Mesenchymal stem cell (in vitro differentiated cells and primary cell): ENCODE measurements at regions not wholly inside any gene's neighbourhood (a gene's known extent, or its start where the extent isn't known, plus 50 kb on each side); places are given as distances from the start of the nearest gene placed in this dataset.

ENCODE experiments used
- DNase-seq: peaks from one replicate; pipeline ENCODE4 v3.0.0-alpha.2; 2013
- H2AFZ ChIP-seq: one replicate; pipeline ENCODE4 v1.6.1; 2013; ENCODE audit warnings: low read depth, mild to moderate bottlenecking, control low read depth, inconsistent platforms, low read length, moderate library complexity
- H2AK5ac ChIP-seq: 2 replicates; pipeline ENCODE4 v1.6.1; 2013; ENCODE audit warnings: low read length, moderate library complexity, mild to moderate bottlenecking, inconsistent platforms; ENCODE audit not compliant: severe bottlenecking
- H2BK120ac ChIP-seq: one replicate; pipeline ENCODE4 v1.6.1; 2013; ENCODE audit warnings: low read depth, mild to moderate bottlenecking, inconsistent platforms, low read length, moderate library complexity
- H2BK12ac ChIP-seq, 2 experiments: one replicate each; pipeline ENCODE4 v1.6.1; 2013; ENCODE audit warnings: inconsistent platforms in 2 of 2, low read length in 2 of 2, mild to moderate bottlenecking in 2 of 2, moderate library complexity in 2 of 2, control low read depth in 1 of 2
- H2BK15ac ChIP-seq: one replicate; pipeline ENCODE4 v1.6.1; 2013; ENCODE audit warnings: mild to moderate bottlenecking, low read depth, inconsistent platforms; ENCODE audit not compliant: poor library complexity, severe bottlenecking
- H2BK5ac ChIP-seq: 2 replicates; pipeline ENCODE4 v1.6.1; 2013; ENCODE audit warnings: low read depth, mild to moderate bottlenecking, low read length, control low read depth, inconsistent platforms; ENCODE audit not compliant: poor library complexity, severe bottlenecking
- H3K14ac ChIP-seq, 2 experiments: one replicate each; pipeline ENCODE4 v1.6.1; 2013; ENCODE audit warnings: inconsistent platforms in 2 of 2, low read length in 2 of 2, control low read depth in 1 of 2, mild to moderate bottlenecking in 1 of 2, moderate library complexity in 1 of 2
- H3K18ac ChIP-seq, 2 experiments: one replicate each; pipeline ENCODE4 v1.6.1; 2013; ENCODE audit warnings: inconsistent platforms in 2 of 2, low read length in 2 of 2, control low read depth in 1 of 2, low read depth in 1 of 2, mild to moderate bottlenecking in 1 of 2
- H3K23ac ChIP-seq, 2 experiments: one replicate each; pipeline ENCODE4 v1.6.1; 2013; ENCODE audit warnings: inconsistent platforms in 2 of 2, low read length in 2 of 2, mild to moderate bottlenecking in 2 of 2, moderate library complexity in 2 of 2, control low read depth in 1 of 2
- H3K27ac ChIP-seq: 2 replicates; pipeline ENCODE4 v1.5.1; 2013; ENCODE audit warnings: mild to moderate bottlenecking, moderate library complexity, low read length, control low read depth, inconsistent platforms; ENCODE audit not compliant: poor library complexity, severe bottlenecking
- H3K27me3 ChIP-seq, 2 experiments: 2 replicates each; pipeline versions ENCODE4 v1.6.1 to v1.7.0; 2013; ENCODE audit warnings: low read length in 2 of 2, mild to moderate bottlenecking in 2 of 2, moderate library complexity in 2 of 2, control low read depth in 1 of 2, inconsistent platforms in 1 of 2; ENCODE audit not compliant: control insufficient read depth in 1 of 2, insufficient read depth in 1 of 2
- H3K36me3 ChIP-seq, 2 experiments: 2 replicates each; pipeline versions ENCODE4 v1.6.1 to v1.7.0; 2013; ENCODE audit warnings: low read length in 2 of 2, control low read depth in 1 of 2, inconsistent platforms in 1 of 2, low read depth in 1 of 2, mild to moderate bottlenecking in 1 of 2; ENCODE audit not compliant: insufficient read depth in 2 of 2, control insufficient read depth in 1 of 2
- H3K4ac ChIP-seq, 2 experiments: one replicate each; pipeline ENCODE4 v1.6.1; 2013; ENCODE audit warnings: inconsistent platforms in 2 of 2, low read length in 2 of 2, mild to moderate bottlenecking in 2 of 2, moderate library complexity in 2 of 2, control low read depth in 1 of 2, low read depth in 1 of 2
- H3K4me1 ChIP-seq: 2 replicates; pipeline ENCODE4 v1.6.1; 2013; ENCODE audit warnings: low read depth, low read length, control low read depth; ENCODE audit not compliant: control insufficient read depth, insufficient read depth
- H3K4me2 ChIP-seq: 2 replicates; pipeline ENCODE4 v1.6.1; 2013; ENCODE audit warnings: low read length, mild to moderate bottlenecking, inconsistent platforms; ENCODE audit not compliant: poor library complexity, severe bottlenecking
- H3K4me3 ChIP-seq, 2 experiments: 2 replicates each; pipeline versions ENCODE4 v1.5.1 to v1.7.0; 2013; ENCODE audit warnings: low read length in 2 of 2, mild to moderate bottlenecking in 2 of 2, control low read depth in 1 of 2, low read depth in 1 of 2; ENCODE audit not compliant: insufficient read depth in 1 of 2
- H3K79me1 ChIP-seq: replicated peaks from 2 replicates; pipeline ENCODE4 v1.6.1; 2013; ENCODE audit warnings: mild to moderate bottlenecking, control low read depth, low read length, inconsistent platforms; ENCODE audit not compliant: poor library complexity, severe bottlenecking
- H3K9ac ChIP-seq: 2 replicates; pipeline ENCODE4 v1.7.0; 2013; ENCODE audit warnings: mild to moderate bottlenecking, low read length, moderate library complexity
- H3K9me3 ChIP-seq: 2 replicates; pipeline ENCODE4 v1.7.0; 2013; ENCODE audit warnings: mild to moderate bottlenecking, low read length; ENCODE audit not compliant: control insufficient read depth
- H4K8ac ChIP-seq: one replicate; pipeline ENCODE4 v1.6.1; 2013; ENCODE audit warnings: inconsistent platforms, mild to moderate bottlenecking, low read length, moderate library complexity
- H4K91ac ChIP-seq: one replicate; pipeline ENCODE4 v1.6.1; 2013; ENCODE audit warnings: mild to moderate bottlenecking, low read length, inconsistent platforms
- WGBS: methylation state at CpG from one replicate; pipeline ENCODE4 v1.1.7; 2013; ENCODE audit warnings: mixed read lengths; 5-methylcytosine and 5-hydroxymethylcytosine counted together

DNA sequence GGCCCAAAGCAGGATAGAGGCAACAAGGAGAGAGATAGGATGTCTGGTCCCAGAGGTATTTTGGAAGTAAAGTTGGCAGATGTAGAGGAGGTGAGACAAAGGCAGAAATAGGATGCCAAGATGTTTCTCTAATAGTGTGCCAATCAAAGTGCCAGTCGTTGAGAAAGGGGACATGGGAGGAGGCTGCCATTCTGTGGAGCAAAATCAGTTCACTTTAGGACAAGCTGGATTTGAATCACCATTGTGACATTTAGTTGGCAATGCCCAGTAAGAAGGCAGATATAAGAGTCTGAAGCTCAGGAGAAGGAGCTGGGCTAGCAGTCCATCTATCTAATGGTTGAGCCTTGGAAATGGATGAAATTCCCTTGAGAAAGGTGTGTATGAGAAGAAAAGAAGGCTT is 53.8 kb downstream of the ADRB2 start:
- Histone ChIP-seq H2AFZ (no peak overlapping the region), H3K4ac (no peak overlapping the region), H3K14ac (no peak overlapping the region), H4K91ac (no peak overlapping the region), H2BK12ac (no peak overlapping the region), H3K9me3 (no peaks in the 10 kb centered on the region), H3K79me1 (no peaks in the 10 kb centered on the region), H4K8ac (no peak overlapping the region), H3K4me3 (no peak overlapping the region), H2BK5ac (no peak overlapping the region), H3K36me3 (no peaks in the 10 kb centered on the region), H2BK120ac (no peak overlapping the region), H3K9ac (no peak overlapping the region), H3K18ac (no peak overlapping the region), H2AK5ac (no peak overlapping the region), H3K27me3 (peaks cover 0 to 4% of the 10 kb centered on the region in 2 experiments), H3K27ac (no peak overlapping the region), H3K23ac (no peak overlapping the region), H3K4me1 (no peaks in the 10 kb centered on the region), H3K4me2 (no peak overlapping the region), H2BK15ac (no peak overlapping the region)
- no peak for DNase-seq
- WGBS = 88% methylated on average over 1 of the region's 1 CpG

DNA sequence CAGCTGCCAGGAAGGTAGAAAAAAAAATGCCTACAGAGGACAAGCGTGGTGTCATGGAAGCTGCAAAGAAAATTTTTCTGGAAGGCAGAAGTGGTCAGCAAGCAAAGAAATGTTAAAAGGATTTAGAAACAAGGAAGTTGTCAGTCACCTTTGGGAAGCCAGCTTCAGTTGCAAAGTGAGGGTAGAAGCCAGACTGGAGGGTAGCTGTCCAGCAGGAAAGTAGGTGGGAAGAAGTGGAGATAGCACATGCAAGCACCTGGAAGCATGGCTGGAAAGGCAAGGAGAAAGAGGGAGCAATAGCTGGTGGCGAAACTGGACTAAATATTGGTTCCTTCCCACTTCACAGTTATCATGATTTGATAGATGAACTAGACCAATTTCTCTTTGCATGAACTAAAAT is 54.3 kb downstream of the ADRB2 start:
- no peak overlapping the region for H2AK5ac ChIP-seq
- no peak overlapping the region for H2BK5ac ChIP-seq
- H4K91ac ChIP-seq = no peak overlapping the region
- H3K4ac ChIP-seq = no peak overlapping the region
- H3K9me3 ChIP-seq = no peaks in the 10 kb centered on the region
- no peak overlapping the region for H2BK15ac ChIP-seq
- H2BK120ac ChIP-seq = no peak overlapping the region
- no peak overlapping the region for H2BK12ac ChIP-seq
- H3K4me2 ChIP-seq = no peak overlapping the region
- H2AFZ ChIP-seq = no peak overlapping the region
- no peak for DNase-seq
- no peaks in the 10 kb centered on the region for H3K4me1 ChIP-seq
- no peak overlapping the region for H3K9ac ChIP-seq
- 93% methylated on average over 1 of the region's 2 CpGs for WGBS
- no peak overlapping the region for H3K23ac ChIP-seq
- no peak overlapping the region for H3K14ac ChIP-seq
- no peak overlapping the region for H3K27ac ChIP-seq
- H4K8ac ChIP-seq = no peak overlapping the region
- no peak overlapping the region for H3K4me3 ChIP-seq
- no peaks in the 10 kb centered on the region for H3K79me1 ChIP-seq
- no peak overlapping the region for H3K18ac ChIP-seq
- peaks cover 0 to 4% of the 10 kb centered on the region in 2 experiments for H3K27me3 ChIP-seq
- no peaks in the 10 kb centered on the region for H3K36me3 ChIP-seq

DNA sequence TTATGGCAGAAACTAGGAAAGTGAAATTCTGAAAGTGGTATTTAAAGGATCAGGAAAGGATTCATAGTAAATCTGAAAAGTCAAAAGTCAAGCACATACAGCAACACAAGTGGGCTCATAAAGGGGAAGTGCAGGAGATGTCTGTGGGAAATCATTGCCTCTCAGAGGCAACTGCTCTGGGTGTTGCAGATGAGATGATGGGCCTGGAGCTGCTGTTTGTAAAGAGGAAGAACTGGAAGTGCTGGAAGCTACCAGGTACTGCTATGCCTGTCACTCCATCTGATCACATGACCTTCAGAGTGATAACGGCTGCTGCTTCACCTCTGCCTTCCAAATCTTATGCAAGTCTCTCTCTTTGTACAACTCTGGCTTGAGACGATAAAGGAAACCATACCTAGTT is 55.9 kb downstream of the ADRB2 start:
- Histone ChIP-seq H2BK5ac (no peak overlapping the region), H3K79me1 (no peaks in the 10 kb centered on the region), H2AFZ (no peak overlapping the region), H3K27me3 (peaks cover 0 to 4% of the 10 kb centered on the region in 2 experiments), H3K23ac (no peak overlapping the region), H4K8ac (no peak overlapping the region), H3K27ac (no peak overlapping the region), H4K91ac (no peak overlapping the region), H2BK120ac (no peak overlapping the region), H2AK5ac (no peak overlapping the region), H3K9me3 (no peaks in the 10 kb centered on the region), H2BK12ac (no peak overlapping the region), H3K36me3 (no peaks in the 10 kb centered on the region), H3K4me1 (no peaks in the 10 kb centered on the region), H3K14ac (no peak overlapping the region), H2BK15ac (no peak overlapping the region), H3K4ac (no peak overlapping the region), H3K4me3 (no peak overlapping the region), H3K4me2 (no peak overlapping the region), H3K9ac (no peak overlapping the region), H3K18ac (no peak overlapping the region)
- no peak for DNase-seq
- WGBS = 59% methylated on average over 2 of the region's 2 CpGs

DNA sequence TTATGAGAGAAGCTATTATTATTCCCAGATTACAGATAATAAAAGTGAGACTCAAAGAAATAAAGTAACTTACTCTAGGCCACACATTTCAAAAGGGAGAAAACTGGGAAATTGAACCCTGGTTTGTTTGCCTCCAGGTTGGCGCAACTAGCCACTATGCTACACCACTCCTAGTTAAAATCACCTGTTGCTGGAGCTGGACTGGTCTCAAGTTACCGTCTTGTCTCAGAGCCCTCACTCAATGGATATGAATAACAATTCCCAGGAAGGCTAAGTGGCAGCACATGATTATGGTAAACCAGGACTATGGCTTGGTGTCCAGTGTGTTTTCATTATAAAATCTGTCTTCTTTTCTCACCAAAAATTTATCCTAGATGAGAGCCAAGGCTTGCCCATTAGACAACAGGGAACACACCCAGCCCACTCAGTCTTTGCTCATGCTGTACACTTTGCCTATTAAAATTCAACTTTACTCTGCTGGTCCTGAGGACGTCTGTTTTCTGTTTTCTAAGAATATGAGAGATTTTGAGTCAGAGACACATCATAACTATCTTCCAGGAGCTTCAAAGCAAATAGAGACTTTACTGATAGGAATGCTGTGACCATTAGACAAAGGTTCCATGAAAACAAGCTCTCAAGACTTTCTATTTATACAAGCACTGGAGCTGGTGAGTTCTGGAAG is 58.1 kb downstream of the ADRB2 start:
- Histone ChIP-seq H3K4me2 (no peak overlapping the region), H3K18ac (no peak overlapping the region), H3K79me1 (no peaks in the 10 kb centered on the region), H3K4me3 (no peak overlapping the region), H2AK5ac (no peak overlapping the region), H2AFZ (no peak overlapping the region), H3K4me1 (no peaks in the 10 kb centered on the region), H4K8ac (no peak overlapping the region), H3K27ac (no peak overlapping the region), H2BK15ac (no peak overlapping the region), H3K14ac (no peak overlapping the region), H2BK120ac (no peak overlapping the region), H3K9me3 (no peaks in the 10 kb centered on the region), H3K36me3 (no peaks in the 10 kb centered on the region), H3K23ac (no peak overlapping the region), H3K27me3 (peaks cover 0 to 2% of the 10 kb centered on the region in 2 experiments), H4K91ac (no peak overlapping the region), H3K9ac (no peak overlapping the region), H2BK12ac (no peak overlapping the region), H3K4ac (no peak overlapping the region), H2BK5ac (no peak overlapping the region)
- no peak for DNase-seq
- WGBS = 100% methylated on average over 1 of the region's 3 CpGs
